Activated naive CD4-positive, alpha-beta T cell treated with anti-CD3 and anti-CD28 coated beads, Interleukin-2, amount 10 ng/mL, durations not matched to agents 7 days and 5 days (primary cell): ENCODE measurements at regions not wholly inside any gene's neighbourhood (a gene's known extent, or its start where the extent isn't known, plus 50 kb on each side); places are given as distances from the start of the nearest gene placed in this dataset.

ENCODE experiments used
- CTCF ChIA-PET: fragments of 350-600 bp; sonication (Branson Sonifier 250); formaldehyde crosslinking; loops from one replicate; lab custom pipeline; 2021; ENCODE audit warnings: antibody characterized with exemption; lab: Charles Lee
- DNase-seq: peaks from one replicate; pipeline ENCODE4 v3.0.0-alpha.2; 2020
- H3K27ac Mint-ChIP-seq: one replicate; pipeline ENCODE4 v1.8.0; 2021; ENCODE audit warnings: mild to moderate bottlenecking, moderate library complexity, mixed read lengths
- H3K27me3 Mint-ChIP-seq: one replicate; pipeline ENCODE4 v1.8.0; 2021; ENCODE audit warnings: mild to moderate bottlenecking, mixed read lengths
- H3K36me3 Mint-ChIP-seq: one replicate; pipeline ENCODE4 v1.8.0; 2021; ENCODE audit warnings: mixed read lengths
- H3K4me1 Mint-ChIP-seq: one replicate; pipeline ENCODE4 v1.8.0; 2021; ENCODE audit warnings: mixed read lengths
- H3K4me3 Mint-ChIP-seq: one replicate; pipeline ENCODE4 v1.8.0; 2021; ENCODE audit warnings: mild to moderate bottlenecking, moderate library complexity, mixed read lengths
- H3K9me3 Mint-ChIP-seq: one replicate; pipeline ENCODE4 v1.8.0; 2021; ENCODE audit warnings: mixed read lengths

DNA sequence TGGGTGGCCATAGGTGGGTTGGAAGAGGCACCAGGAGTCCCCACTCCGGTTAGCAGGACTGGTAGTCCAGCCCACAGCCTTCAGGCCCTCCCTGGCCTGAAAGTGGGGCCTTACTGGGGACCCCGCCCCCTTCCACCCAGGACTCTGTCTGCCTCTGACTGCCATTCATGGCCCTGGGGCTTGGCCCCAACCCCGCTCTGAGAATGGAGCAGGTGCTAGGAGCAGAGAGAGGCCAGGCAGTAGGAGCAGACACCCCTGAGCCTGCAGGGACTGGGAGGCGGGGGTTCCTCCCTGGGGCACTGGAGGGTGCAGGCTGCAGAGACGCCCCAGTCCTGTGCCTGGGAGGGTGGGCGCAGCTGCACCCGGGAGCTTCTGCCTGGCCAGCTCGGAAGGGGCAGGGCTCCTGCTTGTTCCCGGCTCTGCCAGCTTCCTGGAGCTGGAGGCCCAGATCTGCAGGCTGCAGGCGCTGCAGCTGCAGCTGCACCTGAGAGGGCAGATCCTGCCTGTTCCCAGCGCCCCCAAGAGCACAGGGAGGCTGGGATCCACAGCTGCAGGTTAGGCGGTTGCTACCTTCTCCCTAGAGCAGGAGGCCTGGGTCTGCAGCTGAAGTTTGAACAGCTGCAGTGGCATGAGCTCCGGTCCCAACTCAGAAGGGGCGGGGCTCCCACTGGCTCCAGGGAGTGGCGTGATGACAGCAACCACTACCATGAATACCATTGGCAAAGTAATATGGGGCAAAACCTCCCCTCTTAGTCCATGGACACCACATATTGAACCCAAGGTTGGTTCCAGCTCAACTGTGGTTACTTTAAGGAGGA, 194.7 kb downstream of the SQOR start:
- H3K27me3 Mint-ChIP-seq = no peaks in the 10 kb centered on the region
- no peaks in the 10 kb centered on the region for H3K4me1 Mint-ChIP-seq
- no peaks in the 10 kb centered on the region for H3K9me3 Mint-ChIP-seq
- no peak overlapping the region for H3K4me3 Mint-ChIP-seq
- H3K36me3 Mint-ChIP-seq = no peaks in the 10 kb centered on the region
- CTCF ChIA-PET = no interaction called here
- no peak overlapping the region for H3K27ac Mint-ChIP-seq
- no peak for DNase-seq

DNA sequence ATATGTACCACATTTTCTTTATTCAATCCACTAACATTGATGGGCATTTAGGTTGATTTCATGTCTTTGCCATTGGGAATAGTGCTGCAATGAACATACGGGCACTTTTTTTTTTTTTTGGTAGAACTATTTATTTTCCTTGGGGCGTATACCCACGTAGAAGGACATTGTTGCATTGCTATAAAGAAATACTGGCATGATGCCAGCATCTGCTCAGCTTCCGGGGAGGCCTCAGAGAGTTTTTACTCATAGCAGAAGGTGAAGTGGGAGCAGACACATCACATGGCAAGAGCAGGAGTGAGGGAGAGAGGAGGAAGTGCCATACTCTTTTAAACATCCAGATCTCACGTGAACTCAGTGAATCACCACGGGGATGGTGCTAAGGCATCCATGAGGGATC, 197.0 kb downstream of the SQOR start:
- H3K4me1 Mint-ChIP-seq = no peaks in the 10 kb centered on the region
- H3K9me3 Mint-ChIP-seq = no peaks in the 10 kb centered on the region
- H3K27me3 Mint-ChIP-seq = no peaks in the 10 kb centered on the region
- H3K27ac Mint-ChIP-seq = no peak overlapping the region
- H3K4me3 Mint-ChIP-seq = no peak overlapping the region
- no peaks in the 10 kb centered on the region for H3K36me3 Mint-ChIP-seq
- DNase-seq = no peak
- CTCF ChIA-PET = no interaction called here

DNA sequence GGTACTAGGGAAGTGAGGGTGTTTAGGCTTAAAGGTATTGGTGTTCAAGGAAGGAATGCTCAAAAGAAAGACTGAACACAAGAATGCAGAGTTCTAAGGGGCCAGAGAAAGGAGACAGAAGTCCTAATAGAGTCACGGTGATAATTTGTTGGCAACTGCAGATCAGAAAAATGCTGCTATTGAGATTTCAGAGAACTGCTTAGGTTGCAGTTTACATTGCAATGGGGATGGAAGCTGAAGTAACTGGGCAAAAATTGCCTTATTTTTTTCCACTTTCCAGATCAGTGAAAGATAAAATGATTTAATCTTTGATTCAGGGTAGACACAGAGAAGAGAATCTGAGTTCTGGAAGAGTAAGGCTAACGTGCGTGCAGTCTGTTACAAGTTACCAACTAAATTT, 199.8 kb downstream of the SQOR start:
- no peak overlapping the region for H3K27ac Mint-ChIP-seq
- DNase-seq = no peak
- CTCF ChIA-PET = no interaction called here
- H3K4me1 Mint-ChIP-seq = no peaks in the 10 kb centered on the region
- no peak overlapping the region for H3K4me3 Mint-ChIP-seq
- no peaks in the 10 kb centered on the region for H3K9me3 Mint-ChIP-seq
- H3K36me3 Mint-ChIP-seq = no peaks in the 10 kb centered on the region
- no peaks in the 10 kb centered on the region for H3K27me3 Mint-ChIP-seq

DNA sequence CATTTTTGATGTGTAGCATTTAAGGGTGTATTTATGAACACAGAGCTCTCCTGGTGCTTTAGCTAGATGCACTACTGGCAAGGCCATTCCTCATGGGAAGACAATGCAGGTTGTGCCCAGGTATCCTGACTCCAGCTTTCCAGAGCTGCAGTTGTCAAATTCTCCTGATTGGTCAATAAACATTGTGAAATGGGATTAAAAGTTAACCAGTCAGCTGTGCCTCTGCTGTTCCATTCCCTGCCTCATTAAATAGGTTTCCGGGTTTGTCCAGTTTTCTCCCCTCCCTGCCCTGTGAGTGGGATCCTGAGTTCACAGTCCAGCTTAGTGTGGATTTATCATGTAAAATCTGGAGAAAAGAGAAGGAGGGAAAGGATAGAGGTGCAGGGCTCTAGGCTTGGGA, 207.3 kb downstream of the SQOR start:
- Mint-ChIP-seq H3K9me3 (no peaks in the 10 kb centered on the region), H3K4me1 (no peaks in the 10 kb centered on the region), H3K36me3 (no peaks in the 10 kb centered on the region), H3K27ac (no peak overlapping the region), H3K27me3 (no peaks in the 10 kb centered on the region), H3K4me3 (no peak overlapping the region)
- CTCF ChIA-PET = no interaction called here
- no peak for DNase-seq

DNA sequence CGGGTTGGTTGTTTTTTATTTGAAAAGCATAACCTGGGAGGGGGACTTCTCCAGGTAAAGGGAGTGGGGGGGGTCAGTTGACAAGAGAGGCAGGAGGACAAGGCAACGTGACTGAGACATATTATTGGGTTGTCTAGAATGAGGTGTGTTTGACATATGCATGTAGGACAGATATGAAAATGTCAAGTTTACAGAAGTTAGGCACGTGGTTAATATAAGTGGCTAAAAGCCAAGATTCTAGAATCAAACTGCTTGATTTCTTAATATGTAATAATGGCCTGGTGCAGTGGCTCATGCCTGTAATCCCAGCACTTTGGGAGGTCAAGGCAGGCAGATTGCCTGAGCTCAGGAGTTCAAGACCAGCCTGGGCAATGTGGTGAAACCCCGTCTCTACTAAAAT, 212.8 kb downstream of the SQOR start:
- Mint-ChIP-seq H3K36me3 (no peaks in the 10 kb centered on the region), H3K27me3 (no peaks in the 10 kb centered on the region), H3K27ac (no peak overlapping the region), H3K9me3 (peaks cover 5% of the 10 kb centered on the region), H3K4me3 (no peak overlapping the region), H3K4me1 (no peaks in the 10 kb centered on the region)
- DNase-seq = no peak
- CTCF ChIA-PET = no interaction called here

DNA sequence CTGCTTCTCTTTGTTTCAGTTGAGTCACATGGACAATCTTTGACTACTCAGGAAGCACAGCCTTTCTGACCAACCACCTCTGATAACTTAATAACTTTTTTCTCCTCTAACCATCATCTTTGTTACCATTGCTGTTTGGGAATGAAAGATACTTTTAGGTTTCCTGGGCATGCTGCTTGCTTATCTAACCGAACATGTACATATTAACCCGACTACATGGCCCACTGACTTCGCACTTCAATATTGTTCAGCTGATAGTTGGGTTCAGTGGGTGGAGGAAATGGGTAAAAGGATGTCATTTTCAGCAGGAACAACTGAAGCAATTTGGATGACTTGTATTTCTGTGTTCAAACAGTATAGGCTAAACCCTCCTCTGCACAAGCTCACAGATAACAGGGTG, 214.3 kb downstream of the SQOR start:
- Mint-ChIP-seq H3K4me3 (no peak overlapping the region), H3K27ac (no peak overlapping the region), H3K9me3 (peaks cover 5% of the 10 kb centered on the region), H3K36me3 (no peaks in the 10 kb centered on the region), H3K4me1 (no peaks in the 10 kb centered on the region), H3K27me3 (peaks cover 3% of the 10 kb centered on the region)
- DNase-seq = no peak
- CTCF ChIA-PET = no interaction called here

DNA sequence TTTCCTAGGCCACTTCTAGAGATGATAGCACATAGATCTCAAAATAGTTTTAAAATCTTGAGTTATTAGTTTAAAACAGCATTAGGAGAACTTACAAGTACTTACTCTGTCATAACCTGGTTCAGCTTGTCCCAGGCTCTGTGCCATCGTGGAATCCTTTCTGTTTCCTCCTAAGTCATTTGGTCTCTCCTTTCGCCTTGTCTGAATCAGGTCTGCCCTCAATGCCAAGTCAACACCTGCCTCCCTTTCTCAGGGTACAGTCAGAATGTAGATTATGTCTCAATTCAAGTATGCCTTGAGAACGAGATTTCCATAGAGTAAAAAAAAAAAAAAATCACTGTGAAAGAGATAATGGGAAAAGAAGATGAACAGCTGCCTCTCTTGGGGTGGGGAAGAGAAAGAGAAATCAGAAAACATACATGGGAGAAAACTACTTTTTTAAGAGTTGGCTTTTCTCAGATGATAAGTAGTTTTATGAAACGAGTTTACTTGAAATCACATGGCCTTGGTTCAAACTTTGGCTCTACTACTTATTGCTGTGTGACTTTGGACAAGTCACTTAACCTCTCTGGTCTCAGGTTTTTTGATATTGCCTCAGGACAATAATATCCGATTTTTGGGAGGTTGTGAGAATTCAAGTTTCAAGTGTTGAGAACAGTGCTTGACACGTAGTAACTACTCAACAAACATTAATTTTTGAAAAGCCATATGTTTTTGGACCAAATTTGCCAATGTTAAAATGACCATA, 219.8 kb downstream of the SQOR start:
- Mint-ChIP-seq H3K4me3 (no peak overlapping the region), H3K9me3 (peaks cover 5% of the 10 kb centered on the region), H3K4me1 (no peaks in the 10 kb centered on the region), H3K27me3 (peaks cover 3% of the 10 kb centered on the region), H3K36me3 (no peaks in the 10 kb centered on the region), H3K27ac (no peak overlapping the region)
- DNase-seq = no peak
- CTCF ChIA-PET = no interaction called here

DNA sequence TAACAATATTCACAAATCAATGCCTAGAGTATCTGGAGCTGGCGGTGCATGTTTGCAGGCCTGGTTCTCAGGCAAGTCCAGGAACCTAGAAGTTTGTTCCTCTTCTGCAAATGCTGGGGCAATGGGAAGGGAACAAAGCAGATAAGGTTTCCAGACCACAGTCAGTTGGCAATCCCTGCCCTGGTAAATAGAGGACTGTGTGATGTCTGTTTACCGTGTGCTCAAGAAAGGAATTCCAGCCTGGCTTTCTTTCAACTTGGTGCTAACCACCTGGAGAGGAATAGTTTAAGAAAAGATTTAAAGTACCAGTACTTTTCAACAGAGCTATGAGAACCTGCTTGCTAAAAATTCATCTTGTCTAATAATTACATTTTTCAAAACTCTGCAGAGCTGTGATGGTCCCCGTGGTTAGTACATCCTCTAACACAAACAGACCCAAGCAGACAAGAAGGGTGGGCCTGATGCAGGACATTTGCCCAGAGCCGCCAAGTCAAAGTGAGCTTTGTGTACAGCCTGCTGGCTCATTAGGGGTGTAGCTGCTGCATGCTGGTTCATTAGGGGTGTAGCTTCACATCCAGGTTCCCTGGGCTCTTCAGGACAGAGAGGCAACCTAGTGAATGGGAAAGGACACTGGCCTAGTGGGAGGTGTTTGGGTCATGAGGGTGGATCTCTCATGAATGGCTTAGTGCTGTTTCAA, 220.5 kb downstream of the SQOR start:
- Mint-ChIP-seq H3K4me3 (no peak overlapping the region), H3K36me3 (no peaks in the 10 kb centered on the region), H3K27me3 (peaks cover 3% of the 10 kb centered on the region), H3K9me3 (peaks cover 2% of the 10 kb centered on the region), H3K4me1 (no peaks in the 10 kb centered on the region), H3K27ac (no peak overlapping the region)
- DNase-seq = no peak
- CTCF ChIA-PET = no interaction called here

DNA sequence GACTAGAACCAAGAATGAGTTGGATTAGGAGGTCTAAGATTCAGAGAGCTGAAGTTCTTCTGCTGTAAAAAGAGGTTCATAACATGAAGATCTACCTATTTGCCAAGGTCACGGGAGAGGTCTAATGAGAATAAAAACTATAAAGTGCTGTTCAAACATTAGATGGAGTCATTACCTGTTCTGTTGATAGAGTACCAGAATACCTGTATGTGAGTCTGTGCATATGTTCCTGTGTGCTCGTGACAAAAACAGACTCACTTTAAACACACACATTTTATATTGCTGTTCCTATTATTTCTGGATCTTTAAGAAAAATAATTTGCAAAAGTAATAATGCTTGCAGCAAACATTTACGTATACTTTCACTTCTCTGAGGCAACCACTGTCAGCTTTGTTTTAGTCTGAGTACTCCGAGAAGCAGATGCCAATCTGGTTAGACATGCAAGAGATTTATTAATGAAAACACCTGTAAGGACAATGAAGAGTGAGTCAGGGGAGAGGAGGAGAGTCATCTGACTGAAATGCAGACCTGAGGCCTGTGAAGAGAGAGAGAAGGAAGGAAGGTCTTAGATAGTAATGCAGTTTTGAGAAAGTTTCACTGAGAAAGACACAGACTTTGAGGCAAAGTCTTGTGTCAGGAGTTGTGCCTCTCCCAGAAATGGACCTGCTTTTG, 221.2 kb downstream of the SQOR start:
- Mint-ChIP-seq H3K9me3 (no peaks in the 10 kb centered on the region), H3K36me3 (no peaks in the 10 kb centered on the region), H3K27ac (no peak overlapping the region), H3K4me3 (no peak overlapping the region), H3K27me3 (peaks cover 3% of the 10 kb centered on the region), H3K4me1 (no peaks in the 10 kb centered on the region)
- no peak for DNase-seq
- CTCF ChIA-PET = no interaction called here

DNA sequence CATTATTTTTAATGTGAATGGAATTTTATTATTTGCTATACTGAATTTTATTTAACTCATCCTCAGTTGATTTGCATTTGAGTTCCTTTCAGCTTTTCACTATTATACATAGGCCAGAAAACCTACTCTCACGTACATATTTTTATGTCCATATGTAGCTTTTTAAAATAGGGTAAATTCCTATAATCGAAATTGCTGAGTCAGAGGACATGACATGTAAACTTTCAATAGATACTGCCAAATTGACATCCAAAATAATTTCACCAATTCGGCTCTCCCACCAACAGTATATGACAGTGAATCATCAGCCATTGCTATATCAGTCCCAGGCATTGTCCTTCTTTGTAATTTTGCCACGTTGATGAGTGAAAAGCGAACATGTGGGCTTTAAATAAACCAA, 222.5 kb downstream of the SQOR start:
- no peak for DNase-seq
- H3K36me3 Mint-ChIP-seq = no peaks in the 10 kb centered on the region
- H3K9me3 Mint-ChIP-seq = no peaks in the 10 kb centered on the region
- H3K27me3 Mint-ChIP-seq = peaks cover 3% of the 10 kb centered on the region
- no peak overlapping the region for H3K4me3 Mint-ChIP-seq
- H3K4me1 Mint-ChIP-seq = no peaks in the 10 kb centered on the region
- CTCF ChIA-PET = no interaction called here
- H3K27ac Mint-ChIP-seq = no peak overlapping the region

DNA sequence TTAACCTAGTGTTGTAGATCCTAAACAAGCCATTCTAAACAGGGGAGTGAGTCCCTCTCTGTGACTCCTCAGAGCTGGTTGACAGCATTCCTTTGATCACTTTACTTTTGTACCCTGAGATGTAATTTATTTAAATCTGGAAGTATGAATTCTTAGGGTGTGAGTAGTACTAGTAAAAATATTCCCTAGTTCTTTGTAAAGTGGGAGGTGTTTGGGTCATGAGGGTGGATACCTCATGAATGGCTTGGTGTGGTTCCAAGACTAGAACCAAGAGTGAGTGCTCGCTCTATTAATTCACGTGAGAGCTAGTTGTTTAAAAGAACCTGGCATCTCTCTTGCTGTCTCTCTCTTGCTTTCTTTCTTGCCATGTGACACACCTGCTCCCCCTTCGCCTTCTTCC, 223.7 kb downstream of the SQOR start:
- Mint-ChIP-seq H3K4me3 (no peak overlapping the region), H3K36me3 (no peaks in the 10 kb centered on the region), H3K27ac (no peak overlapping the region), H3K4me1 (no peaks in the 10 kb centered on the region), H3K27me3 (peaks cover 1% of the 10 kb centered on the region), H3K9me3 (no peaks in the 10 kb centered on the region)
- CTCF ChIA-PET = no interaction called here
- DNase-seq = no peak

DNA sequence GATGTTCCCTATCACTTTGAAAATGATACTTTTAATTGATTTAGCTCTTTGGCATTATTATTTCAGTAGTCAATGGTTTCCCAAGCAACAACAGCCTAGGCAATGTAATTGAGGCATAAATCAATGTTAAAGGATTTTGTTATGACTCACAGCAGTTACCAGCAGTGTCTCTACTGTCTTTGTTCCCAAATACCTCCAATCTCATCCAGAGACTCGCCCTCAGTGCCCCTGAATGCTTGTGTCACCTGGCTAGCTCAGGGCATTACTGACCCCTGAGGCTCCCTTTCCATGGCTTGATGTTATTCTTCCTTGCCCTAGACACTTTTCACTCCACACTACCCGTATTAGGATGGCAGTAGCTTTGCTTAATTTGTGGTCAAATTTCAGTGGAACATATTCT, 227.2 kb downstream of the SQOR start:
- H3K27ac Mint-ChIP-seq = no peak overlapping the region
- H3K36me3 Mint-ChIP-seq = no peaks in the 10 kb centered on the region
- no peaks in the 10 kb centered on the region for H3K4me1 Mint-ChIP-seq
- no peak overlapping the region for H3K4me3 Mint-ChIP-seq
- no peak for DNase-seq
- CTCF ChIA-PET = interaction anchor here (0.6 kb wide), 1 partner anchor 175 kb away, joined by 3 read pairs; no protein-coding TSS in a partner anchor
- H3K9me3 Mint-ChIP-seq = no peaks in the 10 kb centered on the region
- no peaks in the 10 kb centered on the region for H3K27me3 Mint-ChIP-seq

DNA sequence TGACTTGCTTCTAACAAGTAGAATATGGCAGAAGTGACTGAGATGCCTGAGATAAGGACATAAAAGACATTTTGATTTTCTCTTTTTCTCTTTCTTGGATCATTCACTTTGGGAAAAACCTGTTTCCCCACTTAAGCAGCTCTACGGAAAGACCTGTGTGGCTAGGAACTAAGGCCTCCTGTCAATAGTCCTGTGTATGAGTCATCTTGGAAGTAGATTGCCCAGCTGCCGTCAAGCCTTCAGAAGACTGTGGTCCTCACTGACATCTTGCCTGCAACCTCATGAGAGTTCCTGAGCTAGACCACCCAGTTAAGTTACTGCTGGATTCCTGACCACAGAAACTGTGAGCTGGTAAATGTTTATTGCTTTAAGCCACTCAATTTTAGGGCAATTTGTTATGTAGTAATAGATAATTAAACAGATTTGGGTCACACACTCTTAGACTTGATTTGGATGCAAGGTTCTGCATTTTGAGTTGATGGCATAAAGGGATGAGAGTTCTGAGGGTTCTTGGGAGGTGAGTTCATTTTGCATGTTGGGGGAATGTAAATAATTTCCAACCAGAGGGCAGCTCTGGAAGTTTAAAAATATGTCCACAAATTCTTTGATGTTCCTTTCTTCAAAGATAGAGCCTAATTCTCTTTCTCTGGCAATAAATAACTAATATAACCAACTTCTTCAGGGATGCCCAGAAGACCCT, 229.2 kb downstream of the SQOR start:
- Mint-ChIP-seq H3K27me3 (no peaks in the 10 kb centered on the region), H3K9me3 (no peaks in the 10 kb centered on the region), H3K4me3 (no peak overlapping the region), H3K4me1 (no peaks in the 10 kb centered on the region), H3K36me3 (no peaks in the 10 kb centered on the region), H3K27ac (no peak overlapping the region)
- CTCF ChIA-PET = no interaction called here
- DNase-seq = no peak

DNA sequence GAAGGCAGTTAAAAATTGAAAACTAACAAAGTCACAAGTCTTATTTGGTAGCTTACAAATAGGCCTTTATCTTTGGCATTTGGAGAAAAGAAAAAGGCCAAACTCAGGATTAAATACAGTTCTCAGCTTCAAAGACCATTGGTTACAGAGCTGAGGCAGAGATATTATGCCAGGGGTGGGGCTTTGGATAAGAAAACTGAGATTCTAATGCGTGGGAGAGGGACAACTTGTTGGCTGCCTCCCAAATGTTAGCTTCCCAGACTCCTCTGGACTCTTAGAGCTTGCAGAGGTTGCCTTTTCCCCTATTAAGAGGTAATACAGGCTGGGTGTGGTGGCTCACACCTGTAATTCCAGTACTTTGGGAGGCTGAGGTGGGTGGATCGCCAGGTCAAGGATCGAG, 231.8 kb downstream of the SQOR start:
- no peak for DNase-seq
- no peak overlapping the region for H3K4me3 Mint-ChIP-seq
- no peaks in the 10 kb centered on the region for H3K36me3 Mint-ChIP-seq
- no peaks in the 10 kb centered on the region for H3K4me1 Mint-ChIP-seq
- no peaks in the 10 kb centered on the region for H3K27me3 Mint-ChIP-seq
- H3K9me3 Mint-ChIP-seq = peaks cover 5% of the 10 kb centered on the region
- no peak overlapping the region for H3K27ac Mint-ChIP-seq
- CTCF ChIA-PET = no interaction called here
